ENCODE measurements at regions not wholly inside any gene's neighbourhood (a gene's known extent, or its start where the extent isn't known, plus 50 kb on each side); places are given as distances from the start of the nearest gene placed in this dataset.

DNA sequence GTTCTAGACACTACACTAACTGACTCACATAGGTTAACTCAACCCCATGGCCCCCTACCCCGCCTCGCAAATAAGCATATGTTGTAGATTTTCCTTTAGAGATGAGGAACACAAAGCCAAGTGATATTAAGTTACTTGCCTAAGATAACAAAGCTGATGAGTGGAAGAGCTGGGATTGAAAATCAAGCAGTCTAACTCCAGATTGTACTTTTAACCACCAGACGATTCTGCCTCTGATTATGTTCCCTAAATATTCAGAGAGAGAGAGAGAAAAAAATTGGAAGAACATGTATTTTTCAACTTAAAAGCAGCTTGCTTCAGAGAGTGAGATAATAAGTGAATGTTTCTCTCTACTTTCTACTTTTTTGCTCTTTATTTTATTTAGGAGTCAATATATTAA lies 66.9 kb upstream of the THBS1 start:
- TF ChIP-seq CTCF (conservative IDR thresholded peaks at IDR 0.05; ENCODE audit: low read length) (no peak), EZH2phosphoT487 (IDR thresholded peaks at IDR 0.05; ENCODE audit: borderline replicate concordance, low read depth, low read length) (no peak)

All from OCI-LY7 (cell line).